RPMI8226 (cell line): ENCODE measurements at regions not wholly inside any gene's neighbourhood (a gene's known extent, or its start where the extent isn't known, plus 50 kb on each side); places are given as distances from the start of the nearest gene placed in this dataset.

Source experiments
- DNase-seq: peaks from one replicate; pipeline ENCODE4 v3.0.0-alpha.2; 2015

DNA sequence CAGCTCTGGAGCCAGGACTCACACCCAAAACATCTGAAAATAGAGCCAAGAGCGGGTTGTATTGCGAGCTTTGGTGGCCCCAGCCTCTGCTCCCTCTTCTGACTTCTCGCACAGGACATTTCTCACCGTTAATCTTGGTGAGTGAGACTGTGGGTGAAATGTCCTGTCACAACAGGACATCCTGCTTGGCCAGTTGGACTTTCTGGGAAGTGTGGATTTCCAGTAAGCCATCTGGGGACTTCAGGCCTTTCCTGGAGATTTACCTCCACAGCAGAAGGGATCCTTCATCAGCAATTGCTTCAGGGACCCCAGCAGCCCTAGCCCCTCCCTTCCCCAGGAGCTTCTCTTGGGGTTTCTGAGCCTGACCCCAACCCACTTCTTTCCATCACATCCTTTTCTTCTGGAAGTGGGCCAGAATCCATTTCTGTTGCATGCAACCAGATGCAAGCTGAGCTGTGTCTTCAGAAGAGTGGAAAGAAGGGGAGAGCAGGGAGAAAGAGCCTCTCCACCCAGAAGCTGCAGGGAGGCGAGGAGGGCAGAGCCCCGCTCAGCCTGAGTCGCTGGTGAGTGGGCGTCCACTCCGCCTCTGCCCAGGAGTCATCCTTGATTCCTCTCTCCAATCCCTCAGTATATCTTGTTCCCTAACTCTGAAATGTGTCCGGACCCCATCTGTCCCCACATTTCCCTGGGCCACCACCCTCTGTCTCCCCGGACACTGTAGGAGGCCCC lies 50.3 kb upstream of the GADD45G start:
- no peak for DNase-seq

- DNase-seq: peak; percentile 89
These were observed 51.3 kb upstream of the GADD45G start for GRCh38 chr9:89553451-89554010.

- no peak for DNase-seq
These were observed 52.5 kb upstream of the SEMA4D start for GRCh38 chr9:89550346-89550927.

DNA sequence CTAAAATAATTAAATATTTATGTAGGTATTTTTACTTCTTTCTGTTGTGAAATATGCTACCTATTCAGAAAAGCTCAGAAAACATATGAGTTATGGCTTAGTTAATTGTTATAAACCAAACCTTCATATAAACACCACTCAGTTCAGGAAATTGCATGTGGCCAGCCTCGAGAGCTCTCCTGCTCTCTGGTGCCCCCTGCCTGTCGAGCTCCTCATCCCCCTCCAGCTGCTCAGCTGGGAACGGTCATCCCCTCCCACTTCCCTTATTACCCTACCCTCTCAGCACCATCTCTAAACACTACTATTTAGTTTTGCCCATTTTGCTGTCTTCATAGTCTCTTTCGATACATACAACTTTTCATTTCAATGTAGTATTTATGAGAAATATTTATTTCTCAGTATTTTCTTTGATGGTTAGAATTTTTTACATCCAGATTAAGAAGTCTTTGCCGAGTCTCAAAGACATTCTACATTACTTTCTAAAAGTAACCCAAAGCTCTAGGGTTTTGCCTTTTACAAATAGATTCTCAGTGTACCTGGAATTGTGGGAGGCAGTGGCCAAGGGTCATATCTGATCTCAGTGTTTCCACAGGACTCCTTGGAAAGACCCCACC lies 51.2 kb upstream of the SEMA4D start:
- DNase-seq: peak; percentile 83

DNA sequence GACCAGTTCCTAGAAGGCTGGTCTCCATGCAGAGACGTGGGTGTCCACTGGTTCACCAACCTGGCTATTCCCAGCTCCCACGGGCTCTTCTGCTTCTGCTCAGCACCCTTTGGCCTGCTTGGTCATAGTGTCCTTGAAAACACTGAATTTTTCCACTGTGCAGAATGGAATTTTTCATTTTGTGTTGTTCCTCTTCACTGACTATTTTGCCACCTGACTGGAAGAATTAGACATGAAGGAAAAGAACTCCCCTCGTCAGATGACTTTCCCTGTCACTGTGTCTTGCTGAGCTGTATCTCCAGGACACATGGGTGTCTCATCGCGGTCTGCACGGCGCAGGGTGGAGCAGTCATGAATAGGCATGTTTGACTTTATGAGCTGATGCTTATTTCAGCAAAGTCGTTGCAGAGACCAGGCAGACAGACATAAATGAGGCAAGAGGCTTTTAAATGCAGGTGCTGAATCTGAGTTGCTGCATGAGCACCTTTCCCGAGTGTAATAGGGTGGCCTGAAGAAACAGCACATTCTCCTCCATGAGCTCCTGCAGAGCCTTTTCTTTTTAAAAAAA lies 50.2 kb upstream of the SEMA4D start:
- DNase-seq: peak; percentile 32
